Activated T-cell treated with anti-CD3 and anti-CD28 coated beads, Interleukin-2, amount 50 U/mL, for 48 hours (primary cell): ENCODE measurements at regions not wholly inside any gene's neighbourhood (a gene's known extent, or its start where the extent isn't known, plus 50 kb on each side); places are given as distances from the start of the nearest gene placed in this dataset.
A peak's percentile ranks its signal among the peaks of the same experiment; 100 is the strongest.

ENCODE experiments used
- DNase-seq, 2 experiments: peaks; one replicate each; pipeline ENCODE4 v3.0.0-alpha.2; 2020

DNA sequence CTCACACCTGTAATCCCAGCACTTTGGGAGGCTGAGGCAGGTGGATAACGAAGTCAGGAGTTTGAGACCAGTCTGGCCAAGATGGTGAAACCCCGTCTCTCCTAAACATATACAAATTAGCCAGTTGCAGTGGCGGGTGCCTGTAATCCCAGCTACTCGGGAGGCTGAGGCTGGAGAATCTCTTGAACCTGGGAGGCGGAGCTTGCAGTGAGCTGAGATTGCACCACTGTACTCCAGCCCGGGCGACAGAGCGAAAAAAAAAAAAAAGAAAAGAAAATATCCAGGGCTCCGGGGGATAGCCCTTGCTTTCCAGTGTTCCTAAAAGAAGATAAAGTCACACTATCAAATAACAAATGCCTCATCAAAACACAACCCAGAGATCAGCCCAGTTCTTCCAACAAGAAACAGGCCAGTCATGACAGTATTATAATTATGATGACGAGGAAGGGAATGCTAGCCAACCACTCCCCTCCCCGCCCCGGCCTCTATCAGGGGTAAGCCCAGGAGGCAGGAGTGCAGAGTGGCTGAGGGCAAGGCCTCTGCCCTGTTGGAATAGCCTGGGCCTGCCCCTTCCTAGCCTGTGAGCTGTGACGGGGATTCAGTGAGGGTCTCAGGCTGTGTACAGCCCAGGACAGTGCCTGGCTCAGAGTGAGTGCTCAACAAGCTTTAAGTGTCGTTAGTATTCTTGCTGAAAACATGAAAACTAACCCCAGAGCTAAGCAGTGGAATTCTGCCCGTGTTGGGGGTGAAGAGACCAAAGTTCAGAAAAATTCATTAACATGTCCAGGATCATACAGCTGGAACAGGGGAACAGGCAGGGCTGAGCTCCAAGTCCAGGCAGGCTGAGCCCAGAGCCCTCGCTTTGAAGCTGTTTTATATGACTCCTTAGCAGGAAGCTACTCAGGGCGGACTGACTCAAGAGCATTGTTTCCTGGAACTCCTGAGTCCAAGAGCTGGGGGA, 54.3 kb downstream of the FAM241B start:
- DNase-seq: no peak

DNA sequence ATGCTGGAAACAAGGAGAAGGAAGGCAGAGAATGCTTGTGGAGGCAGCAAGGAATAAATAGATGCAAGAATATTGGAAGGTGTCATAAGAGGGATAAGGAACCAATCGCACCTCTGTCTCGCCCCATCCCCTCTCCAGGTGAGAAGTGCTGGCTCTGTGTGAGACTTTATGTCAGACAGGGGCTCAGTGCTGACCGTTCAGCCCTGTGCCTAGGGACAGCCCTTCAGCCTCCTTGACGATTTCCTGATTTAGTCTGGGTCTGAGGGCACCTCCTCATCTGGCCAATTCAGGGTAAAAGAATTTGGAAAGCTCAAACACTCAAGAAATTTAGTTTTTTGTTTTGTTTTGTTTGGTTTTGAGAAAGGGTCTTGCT, 54.9 kb downstream of the FAM241B start:
- no peak for DNase-seq

DNA sequence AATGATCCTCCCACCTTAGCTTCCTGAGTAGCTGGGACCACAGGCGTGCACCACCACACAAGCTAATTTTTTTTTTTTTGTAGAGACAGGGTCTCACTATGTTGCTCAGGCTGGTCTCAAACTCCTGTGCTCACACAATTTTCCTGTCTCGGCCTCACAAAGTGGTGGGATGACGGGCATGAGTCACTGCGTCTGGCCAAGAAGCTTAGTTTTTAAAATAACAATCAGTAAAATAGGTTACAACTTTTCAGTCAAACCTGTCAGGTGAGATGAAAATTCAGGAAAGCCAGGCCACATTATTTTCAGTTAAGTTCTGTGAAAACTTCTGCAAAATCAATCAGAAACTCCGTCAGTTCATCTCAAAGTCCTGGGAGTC, 55.4 kb downstream of the FAM241B start:
- DNase-seq: no peak

DNA sequence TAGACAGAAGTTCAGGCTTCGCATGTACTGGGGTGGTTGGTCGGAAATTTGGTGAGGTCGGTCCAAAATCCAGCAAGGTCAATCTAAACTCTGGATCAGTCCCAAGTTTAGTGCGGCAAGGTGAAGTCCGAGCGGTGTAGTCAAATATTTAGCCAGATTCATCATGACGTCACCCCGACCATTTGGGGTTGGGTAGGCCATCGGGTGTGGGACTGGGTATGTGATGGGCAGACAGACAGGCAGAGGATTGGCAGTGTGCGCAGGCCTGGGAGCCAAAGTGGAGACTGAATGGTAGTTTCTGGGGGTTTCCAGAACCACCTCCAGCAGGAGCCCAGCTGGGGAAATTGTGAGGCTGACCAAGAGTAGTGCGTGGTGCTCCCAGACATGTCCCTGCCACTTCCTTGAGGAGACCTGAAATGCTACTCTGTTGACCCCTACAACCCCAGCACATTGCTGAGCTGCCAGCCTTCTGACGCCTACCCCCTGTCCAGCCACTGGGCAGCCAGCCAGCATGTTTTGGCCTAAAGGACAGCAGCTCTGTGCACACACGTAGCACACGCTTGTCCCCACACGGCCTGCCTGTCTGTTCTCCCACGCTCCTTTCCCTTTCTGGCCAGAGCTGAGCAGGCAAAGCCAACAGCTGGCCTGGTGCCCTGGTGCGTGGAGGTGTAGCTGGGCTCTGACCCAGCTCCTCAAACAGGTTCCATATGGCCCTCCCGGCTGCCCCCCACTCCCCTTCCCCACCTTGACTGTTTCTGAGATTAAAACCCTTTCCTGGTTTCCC, 55.9 kb downstream of the FAM241B start:
- no peak for DNase-seq

DNA sequence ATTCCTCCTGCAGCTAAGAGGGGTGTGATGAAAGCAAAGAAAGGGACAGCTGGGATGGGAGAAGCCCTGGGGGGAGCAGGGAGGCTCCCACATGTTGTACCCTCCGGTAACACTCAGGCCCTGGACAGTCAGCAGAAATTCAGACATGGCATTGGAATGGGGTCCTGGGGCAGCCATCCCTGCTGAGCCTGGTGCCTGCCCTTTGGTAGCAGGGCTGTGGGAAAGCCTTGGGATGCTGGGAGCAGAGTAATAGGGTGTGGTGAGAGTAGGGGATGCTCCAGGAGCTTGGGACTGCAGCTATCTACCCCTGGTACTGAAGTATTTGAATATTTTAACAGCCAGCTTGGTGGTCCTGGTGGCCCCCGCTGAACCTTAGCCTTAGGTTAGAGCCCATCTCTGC, 56.8 kb downstream of the FAM241B start:
- no peak for DNase-seq

DNA sequence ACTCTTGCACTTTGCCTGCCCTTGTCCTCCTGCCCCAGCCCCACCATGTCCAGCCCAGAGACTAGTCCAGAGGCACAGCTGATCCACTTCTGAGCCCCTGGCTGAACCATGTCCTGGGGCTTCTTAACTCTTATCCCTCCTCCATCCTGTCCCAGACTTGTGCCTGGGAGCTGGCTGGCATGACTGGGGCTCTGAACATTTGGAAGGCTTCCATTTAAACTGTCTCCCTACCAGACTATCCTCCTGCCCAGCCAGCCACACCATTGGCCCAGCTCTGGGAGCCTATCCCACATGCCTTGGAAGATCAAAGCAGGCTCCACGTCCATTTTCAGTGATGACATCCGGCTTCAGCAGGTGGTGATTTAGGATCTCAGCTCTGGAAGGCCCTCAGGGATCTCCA, 57.4 kb downstream of the FAM241B start:
- no peak for DNase-seq

DNA sequence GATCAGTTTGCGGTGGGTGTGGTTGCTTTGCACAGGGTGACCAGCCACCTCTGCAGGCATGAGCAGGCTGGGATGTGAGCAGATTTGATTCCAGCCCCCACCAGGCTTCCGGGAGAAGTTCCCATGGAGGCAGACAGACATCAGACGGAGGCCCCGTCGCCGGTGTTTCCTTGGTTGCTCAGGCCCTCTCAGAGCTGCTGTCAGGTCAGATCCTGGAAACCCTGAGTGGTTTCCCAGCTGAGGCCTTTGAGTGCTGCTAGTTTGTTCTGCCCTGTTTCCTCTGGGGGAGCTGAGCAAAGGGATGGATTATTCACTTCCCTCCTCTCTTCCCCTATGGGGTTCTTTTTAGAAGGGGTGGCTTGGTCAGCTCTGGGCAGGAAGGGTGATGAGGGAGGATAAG, 62.2 kb downstream of the FAM241B start:
- no peak for DNase-seq

DNA sequence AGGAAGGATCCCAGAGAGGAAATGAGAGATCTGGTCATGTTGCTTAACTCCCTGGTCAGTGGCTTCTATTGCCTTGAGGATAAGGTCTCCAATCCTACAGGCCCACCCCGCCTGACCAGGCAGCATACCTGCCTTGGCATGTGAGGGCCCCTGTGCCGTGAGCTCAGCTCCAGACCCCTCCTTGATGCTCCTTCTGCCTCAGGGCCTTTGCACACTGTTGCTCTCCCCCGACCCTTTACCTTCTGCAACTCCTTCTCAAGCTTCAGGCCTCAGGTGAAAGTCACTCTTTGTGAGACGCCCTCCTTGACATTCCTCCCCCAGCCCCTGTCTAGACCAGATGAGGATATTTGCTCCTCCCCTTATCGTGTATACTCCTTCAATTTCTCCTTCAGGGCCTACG, 62.8 kb downstream of the FAM241B start:
- no peak for DNase-seq

DNA sequence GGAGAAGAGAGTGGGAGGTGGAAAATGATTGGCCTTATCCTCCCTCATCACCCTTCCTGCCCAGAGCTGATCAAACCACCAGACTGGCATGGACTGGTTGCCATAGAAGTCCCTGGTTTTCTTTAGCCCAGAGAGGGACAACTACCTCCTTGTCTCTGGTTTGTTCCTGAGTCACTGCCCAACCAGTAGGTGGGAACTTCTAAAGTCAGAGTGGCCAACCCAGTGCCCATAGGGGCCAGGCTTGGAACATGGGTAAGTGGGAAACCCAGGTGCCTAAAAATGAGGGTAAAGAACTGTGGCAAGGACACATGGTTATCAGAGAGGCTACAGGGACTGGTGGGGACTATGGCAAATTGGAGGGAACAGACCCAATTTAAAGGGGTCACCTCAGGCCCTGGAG, 63.8 kb downstream of the FAM241B start:
- DNase-seq: no peak

DNA sequence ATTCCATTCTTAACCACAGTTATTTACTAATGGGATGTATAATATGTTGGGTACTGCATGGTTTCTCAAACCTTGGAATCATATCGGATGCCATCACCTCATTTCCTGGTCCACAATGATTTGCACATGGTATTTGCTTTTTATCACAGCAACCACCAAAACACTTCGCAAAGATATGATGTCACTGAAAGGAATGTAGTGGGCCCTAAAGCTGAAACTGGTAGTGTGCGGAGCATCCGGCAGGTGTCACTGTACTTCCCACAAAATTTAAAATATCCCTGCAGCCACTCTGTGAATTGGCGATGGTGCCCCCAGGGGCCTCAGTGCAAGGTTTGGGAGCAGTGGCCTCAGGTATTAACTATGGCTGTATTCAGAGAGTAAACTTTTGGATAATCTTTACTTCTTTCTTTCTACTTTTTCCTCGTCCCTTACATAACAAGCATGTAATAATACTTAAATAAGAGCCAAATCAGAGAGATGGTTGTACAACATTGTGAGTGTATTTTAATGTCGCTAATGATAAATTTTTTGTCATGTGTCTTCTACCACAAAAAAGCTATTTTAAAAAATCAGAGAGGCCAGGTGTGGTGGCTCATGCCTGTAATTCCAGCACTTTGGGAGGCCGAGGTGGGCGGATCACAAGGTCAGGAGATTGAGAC, 66.2 kb downstream of the FAM241B start:
- peak in 1 of 2 experiments; percentile 25 for DNase-seq

DNA sequence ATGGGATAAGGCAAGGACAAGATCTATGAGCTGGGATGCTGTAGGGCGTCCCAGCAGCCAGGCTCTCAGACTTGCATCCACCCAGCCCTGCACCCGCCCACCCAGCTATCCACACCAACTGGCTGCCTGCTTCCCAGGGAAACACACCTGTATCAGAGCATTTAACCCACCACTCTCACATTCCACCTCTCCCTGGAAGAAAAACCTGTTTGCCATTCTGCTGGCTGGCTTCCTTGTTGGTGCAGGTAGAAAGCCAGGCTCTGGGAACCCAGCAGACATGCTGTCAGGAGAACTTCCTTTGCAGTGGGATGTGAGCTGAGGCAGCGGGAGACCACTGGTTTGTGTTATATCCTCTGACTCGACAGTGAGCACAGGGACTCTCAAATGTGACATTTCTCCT, 67.0 kb downstream of the FAM241B start:
- no peak for DNase-seq

DNA sequence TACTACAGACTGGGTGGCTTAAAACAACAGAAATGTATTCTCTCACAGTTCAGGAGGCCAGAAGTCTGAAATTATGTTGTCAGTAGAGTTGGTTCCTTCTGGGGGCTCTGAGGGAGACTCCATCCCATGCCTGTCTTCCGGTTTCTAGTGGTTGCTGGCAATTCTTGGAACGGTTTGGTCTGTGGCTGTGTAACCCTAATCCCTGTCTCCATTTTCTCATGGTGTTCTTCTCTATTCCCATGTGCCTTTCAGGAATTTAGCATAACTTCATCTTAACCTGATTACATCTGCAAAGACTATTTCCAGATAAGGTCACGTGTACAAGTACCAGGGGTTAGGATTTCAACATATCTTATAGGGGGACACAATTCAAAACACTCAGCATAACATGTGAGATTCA, 73.2 kb downstream of the FAM241B start:
- DNase-seq: no peak

DNA sequence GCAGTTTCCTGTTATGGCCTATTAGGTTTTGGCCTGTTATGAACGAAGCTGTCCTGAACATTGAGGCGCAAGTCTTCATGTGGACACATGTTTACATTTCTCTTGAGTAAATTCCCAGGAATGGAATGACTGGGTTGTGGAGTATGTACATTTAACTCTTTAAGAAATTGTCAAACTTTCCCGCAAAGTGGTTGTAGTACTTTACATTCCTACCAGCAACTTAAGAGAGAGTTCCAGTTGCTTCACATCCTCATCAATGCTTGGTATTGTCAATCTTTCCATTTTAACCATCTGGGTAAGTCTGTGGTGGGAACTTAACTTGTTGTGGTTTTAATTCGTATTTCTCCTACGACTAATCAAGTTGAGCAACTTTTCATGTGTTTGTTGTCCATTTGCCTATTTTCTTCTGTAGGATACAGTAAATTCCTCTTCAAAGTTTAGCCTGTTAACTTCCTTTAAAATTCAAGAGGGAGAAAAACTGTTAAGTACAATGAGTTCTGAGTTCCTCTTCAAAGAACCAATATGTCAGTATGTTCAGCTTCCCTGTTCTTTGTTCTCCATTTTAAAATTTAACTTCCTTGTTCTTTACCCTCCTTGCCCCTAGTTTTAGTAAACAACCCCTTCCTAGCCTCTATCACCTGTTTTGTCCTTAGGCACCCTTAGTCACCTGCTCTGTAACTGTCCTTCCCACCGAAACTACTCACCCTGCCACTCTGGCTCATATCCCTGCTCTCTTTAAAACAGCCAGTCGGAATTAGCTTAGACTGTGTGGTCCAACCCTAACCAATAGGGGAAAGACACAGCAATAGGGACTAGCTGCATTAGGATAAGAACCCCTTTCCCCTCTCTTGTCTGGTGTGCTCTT, 74.0 kb downstream of the FAM241B start:
- DNase-seq: no peak

DNA sequence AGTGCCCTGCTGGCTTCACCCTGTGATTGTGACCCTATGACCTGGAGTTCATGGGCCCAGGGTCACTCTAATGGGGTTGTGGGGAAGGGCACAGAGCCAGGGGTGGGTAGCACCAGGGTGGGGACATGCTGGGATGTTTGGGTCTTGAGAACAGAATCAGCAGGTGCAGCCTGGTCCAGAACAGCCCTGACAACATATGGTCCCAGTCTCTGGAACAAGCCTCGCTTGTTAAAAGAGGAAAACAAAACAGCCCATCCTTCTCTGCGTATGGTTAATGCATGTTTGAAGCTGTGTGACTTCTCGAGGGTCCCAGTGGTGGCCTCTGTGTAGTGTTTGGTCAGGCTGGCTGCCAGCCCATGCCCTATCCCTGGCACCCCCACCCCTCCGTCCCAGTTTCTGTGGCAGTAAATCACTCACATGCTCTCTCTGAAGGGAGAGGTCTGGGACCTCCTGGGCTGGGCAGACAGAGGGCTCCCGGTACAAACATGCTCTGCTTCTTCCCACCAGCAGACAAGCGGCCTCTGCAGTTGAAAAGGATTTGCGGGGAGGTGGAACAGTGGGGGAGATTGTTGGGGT, 79.4 kb downstream of the FAM241B start:
- DNase-seq: no peak

DNA sequence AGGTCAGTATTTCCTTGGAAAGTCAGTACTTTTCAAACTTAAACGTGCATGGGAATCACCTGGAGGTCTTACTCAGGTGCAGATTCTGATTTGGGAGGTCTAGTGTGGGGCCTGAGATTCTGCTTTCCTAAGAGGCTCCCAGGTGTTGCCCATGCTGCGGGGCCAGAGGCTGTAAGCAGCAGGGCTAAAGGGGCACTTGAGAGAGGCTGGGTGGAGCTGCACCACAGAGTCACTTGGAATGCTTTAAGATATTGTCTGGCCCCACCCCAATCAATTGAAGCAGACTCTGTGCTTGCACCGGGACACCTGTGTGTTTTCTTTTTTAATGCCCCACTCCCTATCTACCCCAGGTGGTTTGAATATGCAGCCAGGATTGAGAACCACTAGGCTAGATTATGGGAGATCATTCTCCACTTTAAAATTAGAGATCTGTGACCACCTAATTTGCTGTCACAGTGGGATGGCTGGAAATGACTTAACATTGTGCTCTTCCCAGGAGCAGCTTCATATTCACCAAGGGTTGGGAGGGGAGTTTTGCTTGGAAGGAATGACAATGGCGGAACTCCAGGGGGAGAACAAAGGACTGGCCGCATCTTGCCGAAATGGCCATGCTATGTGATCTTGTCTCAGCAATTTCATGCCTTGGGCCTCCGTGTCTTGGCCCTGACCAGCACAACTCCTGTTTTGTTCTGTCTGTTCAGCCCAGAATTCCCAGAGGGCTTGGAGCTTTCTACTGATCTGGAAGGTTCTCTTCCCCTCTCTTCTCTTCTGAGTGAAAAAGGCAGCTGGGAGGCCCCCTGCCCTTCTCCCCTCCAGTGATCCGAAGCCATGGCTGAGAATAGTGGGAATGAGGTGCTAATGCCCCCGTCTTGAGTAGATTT, 80.2 kb downstream of the FAM241B start:
- DNase-seq: no peak

DNA sequence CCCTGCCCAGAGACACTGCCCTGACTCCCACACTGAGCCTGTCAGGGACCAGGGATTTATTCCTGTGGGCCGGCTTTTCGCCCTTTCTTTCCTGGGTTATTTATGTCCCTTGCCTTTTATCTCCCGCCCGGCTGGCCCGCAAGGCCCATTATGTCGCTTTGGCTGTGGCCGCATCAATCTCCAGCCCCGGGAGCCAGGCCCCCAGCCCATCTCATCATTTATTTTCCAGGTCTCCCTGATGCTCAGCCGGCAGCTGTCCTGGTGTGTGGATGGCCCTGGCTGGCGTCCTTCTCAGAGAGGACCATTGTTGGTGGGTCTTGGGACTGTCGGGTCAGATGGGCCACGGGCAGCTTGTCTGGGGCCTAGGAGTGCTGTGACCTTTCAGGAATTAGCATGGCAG, 82.3 kb downstream of the FAM241B start:
- no peak for DNase-seq

DNA sequence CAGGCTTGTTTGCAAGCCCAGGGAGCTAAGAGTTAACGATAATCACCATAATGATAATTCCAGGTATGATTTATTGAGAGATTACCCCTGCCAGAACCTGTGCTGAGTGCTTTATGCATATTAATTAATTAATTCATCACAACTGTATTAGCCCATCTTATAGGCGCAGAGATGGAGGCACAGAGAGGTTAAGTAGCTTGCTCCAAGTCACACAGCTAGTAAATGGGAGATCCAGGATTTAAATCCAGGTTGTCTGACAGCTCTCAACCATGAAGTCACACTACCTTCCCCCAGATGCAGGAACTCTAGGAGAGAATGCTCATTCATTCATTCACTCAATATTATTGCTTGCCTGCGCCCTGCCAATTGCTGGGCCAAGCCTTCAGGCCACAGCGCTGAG, 84.5 kb downstream of the FAM241B start:
- no peak for DNase-seq

DNA sequence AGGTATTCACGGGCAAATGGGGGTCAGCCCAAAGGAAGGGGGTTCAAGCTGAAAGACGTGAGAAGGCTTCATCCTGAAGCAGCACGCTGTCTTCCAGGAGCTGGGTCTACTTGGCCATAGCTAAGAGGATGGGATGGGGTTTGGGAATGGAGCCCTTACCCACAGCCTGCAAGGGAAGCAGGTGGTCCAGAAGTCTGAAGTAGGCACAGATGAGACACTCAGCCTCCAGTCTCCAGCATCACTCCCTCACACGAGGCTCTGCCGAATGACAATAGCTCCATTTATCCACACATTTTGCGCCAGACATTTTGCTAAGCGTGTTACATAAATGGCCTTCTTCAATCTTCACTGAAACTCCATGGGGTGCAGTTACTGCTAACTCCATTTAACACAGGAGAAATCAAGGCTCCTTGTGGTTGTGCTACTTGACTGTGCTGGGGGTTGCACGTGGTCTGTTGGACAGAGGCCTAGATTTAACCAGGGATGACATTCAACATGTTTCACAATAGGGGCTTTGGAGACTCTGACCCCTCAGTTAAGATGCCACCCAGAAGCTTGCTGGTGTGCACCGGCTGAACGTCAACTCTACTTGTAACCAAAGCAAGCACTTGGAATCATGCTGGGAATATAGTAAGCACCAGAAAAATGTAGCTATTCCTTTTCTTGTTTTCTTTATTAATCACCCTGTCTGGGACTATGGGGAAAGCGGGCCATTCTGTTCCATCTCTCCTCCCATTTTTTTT, 85.3 kb downstream of the FAM241B start:
- DNase-seq: no peak

DNA sequence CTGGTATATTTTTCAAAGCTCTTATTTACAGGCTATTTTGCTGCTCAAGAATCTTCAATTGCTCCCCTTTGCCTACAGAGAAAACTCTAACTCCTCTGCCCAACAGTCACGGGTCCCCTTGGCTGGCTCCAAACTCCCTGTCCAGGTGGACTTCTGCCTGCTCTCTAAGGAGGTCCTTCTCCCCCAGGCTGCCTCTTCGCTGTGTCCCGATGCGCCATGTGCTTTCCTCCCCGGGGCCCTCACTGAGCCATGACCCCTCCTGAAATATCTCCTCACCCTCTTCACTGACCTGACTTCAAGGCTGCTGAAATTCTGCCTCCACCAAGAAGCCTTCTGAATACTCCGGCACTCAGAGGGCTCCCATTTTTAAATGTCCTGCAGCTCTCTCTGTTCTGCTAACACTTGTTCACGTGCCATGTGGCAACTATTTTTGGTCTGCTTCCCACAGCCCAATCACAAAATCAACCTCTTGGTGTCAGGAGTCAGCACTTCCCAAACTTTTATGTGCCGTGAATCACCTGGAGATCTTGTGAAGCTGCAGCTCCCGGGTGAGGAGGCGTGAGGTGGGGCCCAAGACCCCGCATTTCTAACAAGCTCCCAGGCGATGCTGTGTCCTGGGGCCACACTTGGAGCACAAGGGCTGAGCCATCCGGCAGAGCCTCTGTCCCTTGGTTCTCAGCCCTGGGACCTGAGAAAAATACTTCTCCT, 85.7 kb upstream of the COL13A1 start:
- DNase-seq: no peak
